ENCODE measurements at regions not wholly inside any gene's neighbourhood (a gene's known extent, or its start where the extent isn't known, plus 50 kb on each side); places are given as distances from the start of the nearest gene placed in this dataset.

DNA sequence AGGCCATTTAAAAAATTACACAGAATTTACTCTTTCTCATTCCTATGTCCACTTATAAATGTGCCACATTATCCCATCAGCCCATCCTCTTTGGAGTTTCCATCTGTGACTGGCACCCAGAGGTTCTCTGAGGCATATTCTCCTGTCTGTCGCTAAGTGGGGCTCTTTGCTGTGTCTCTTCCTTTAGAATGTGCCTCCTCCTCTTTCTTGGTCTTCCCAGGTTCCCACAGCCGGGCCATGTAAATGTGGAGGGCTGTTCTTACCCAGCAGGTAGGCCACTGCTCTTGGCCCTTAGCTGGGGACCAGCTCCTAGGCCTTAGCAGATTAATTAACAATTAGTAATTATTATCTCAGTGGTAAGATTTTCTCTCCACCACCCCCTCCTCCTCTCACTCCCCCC, 167.0 kb downstream of the INSIG2 start:
- TF ChIP-seq POLR2A (IDR thresholded peaks at IDR 0.05) (no peak), CTCF (IDR thresholded peaks at IDR 0.05) (no peak)

Measured in adrenal gland (tissue), 5 donors.